Activated CD4-positive, alpha-beta memory T cell treated with anti-CD3 and anti-CD28 coated beads for 36 hours (primary cell): ENCODE measurements at regions not wholly inside any gene's neighbourhood (a gene's known extent, or its start where the extent isn't known, plus 50 kb on each side); places are given as distances from the start of the nearest gene placed in this dataset.

ENCODE experiments used
- CTCF ChIA-PET: fragments of 350-600 bp; sonication (Branson Sonifier 250); formaldehyde crosslinking; loops from one replicate; lab custom pipeline; 2021; ENCODE audit warnings: antibody characterized with exemption, inconsistent platforms; lab: Charles Lee
- POLR2A ChIA-PET: fragments of 350-600 bp; sonication (Branson Sonifier 250); formaldehyde crosslinking; loops from one replicate; lab custom pipeline; 2021; ENCODE audit warnings: antibody characterized with exemption; lab: Charles Lee
- DNase-seq: peaks from one replicate; pipeline ENCODE4 v3.0.0-alpha.2; 2020
- H3K27ac Mint-ChIP-seq: one replicate; pipeline ENCODE4 v1.8.0; 2021; ENCODE audit warnings: mixed read lengths
- H3K27me3 Mint-ChIP-seq: one replicate; pipeline ENCODE4 v1.8.0; 2021; ENCODE audit warnings: mixed read lengths
- H3K36me3 Mint-ChIP-seq: one replicate; pipeline ENCODE4 v1.8.0; 2021; ENCODE audit warnings: mixed read lengths
- H3K4me1 Mint-ChIP-seq: one replicate; pipeline ENCODE4 v1.8.0; 2021; ENCODE audit warnings: low read depth, mixed read lengths
- H3K4me3 Mint-ChIP-seq: one replicate; pipeline ENCODE4 v1.8.0; 2021; ENCODE audit warnings: mild to moderate bottlenecking, mixed read lengths
- H3K9me3 Mint-ChIP-seq: one replicate; pipeline ENCODE4 v1.8.0; 2021; ENCODE audit warnings: mixed read lengths
- intact Hi-C: fragments of 100-400 bp; cut with micrococcal nuclease; formaldehyde crosslinking; loops from one replicate; pipeline ENCODE4 v1.15.1; 2023

- DNase-seq = no peak
- Mint-ChIP-seq H3K36me3 (no peaks in the 10 kb centered on the region), H3K9me3 (no peaks in the 10 kb centered on the region), H3K4me1 (no peaks in the 10 kb centered on the region), H3K27me3 (peaks cover 2% of the 10 kb centered on the region), H3K27ac (no peak overlapping the region), H3K4me3 (no peak overlapping the region)
- intact Hi-C loops = no loop called here
- ChIA-PET POLR2A (no interaction called here), CTCF (no interaction called here)
Observed at GRCh38 chr4:10296730-10297129, 160.5 kb downstream of the ZNF518B start.

- ChIA-PET CTCF (no interaction called here), POLR2A (no interaction called here)
- Mint-ChIP-seq H3K9me3 (no peaks in the 10 kb centered on the region), H3K27ac (no peak overlapping the region), H3K4me1 (no peaks in the 10 kb centered on the region), H3K4me3 (no peak overlapping the region), H3K36me3 (no peaks in the 10 kb centered on the region), H3K27me3 (peaks cover 2% of the 10 kb centered on the region)
- intact Hi-C loops = no loop called here
- no peak for DNase-seq
Observed at GRCh38 chr4:10295301-10295700, 161.9 kb downstream of the ZNF518B start.

- Mint-ChIP-seq H3K9me3 (no peaks in the 10 kb centered on the region), H3K36me3 (no peaks in the 10 kb centered on the region), H3K4me3 (no peak overlapping the region), H3K27me3 (peaks cover 5% of the 10 kb centered on the region), H3K4me1 (no peaks in the 10 kb centered on the region), H3K27ac (no peak overlapping the region)
- no peak for DNase-seq
- intact Hi-C loops = no loop called here
- ChIA-PET POLR2A (no interaction called here), CTCF (no interaction called here)
Observed at GRCh38 chr4:10289538-10289906, 167.7 kb downstream of the ZNF518B start.

GRCh38 chr4:10288830-10289537, 168.2 kb downstream of the ZNF518B start:
- intact Hi-C loops = no loop called here
- ChIA-PET POLR2A (no interaction called here), CTCF (interaction anchor here (0.6 kb wide), 1 partner anchor 113 kb away, joined by 3 read pairs; no protein-coding TSS in a partner anchor)
- Mint-ChIP-seq H3K27ac (no peak overlapping the region), H3K9me3 (no peaks in the 10 kb centered on the region), H3K27me3 (peaks cover 5% of the 10 kb centered on the region), H3K36me3 (no peaks in the 10 kb centered on the region), H3K4me3 (no peak overlapping the region), H3K4me1 (no peaks in the 10 kb centered on the region)
- no peak for DNase-seq

GRCh38 chr4:10285028-10285427, 168.4 kb upstream of the WDR1 start:
- CTCF ChIA-PET = no interaction called here

GRCh38 chr4:10283761-10284160, 167.2 kb upstream of the WDR1 start:
- Mint-ChIP-seq H3K4me1 (no peaks in the 10 kb centered on the region), H3K4me3 (no peak overlapping the region), H3K36me3 (no peaks in the 10 kb centered on the region), H3K27me3 (peaks cover 2% of the 10 kb centered on the region), H3K27ac (no peak overlapping the region), H3K9me3 (no peaks in the 10 kb centered on the region)
- ChIA-PET POLR2A (no interaction called here), CTCF (no interaction called here)
- intact Hi-C loops = no loop called here
- no peak for DNase-seq

More at GRCh38 chr4:10285028-10285427, 168.4 kb upstream of the WDR1 start:
- Mint-ChIP-seq H3K4me1 (no peaks in the 10 kb centered on the region), H3K27ac (no peak overlapping the region), H3K27me3 (peaks cover 2% of the 10 kb centered on the region), H3K36me3 (no peaks in the 10 kb centered on the region), H3K4me3 (no peak overlapping the region), H3K9me3 (no peaks in the 10 kb centered on the region)
- POLR2A ChIA-PET = no interaction called here
- intact Hi-C loops = no loop called here
- no peak for DNase-seq

GRCh38 chr4:10281996-10282395, 165.4 kb upstream of the WDR1 start:
- H3K27ac Mint-ChIP-seq = no peak overlapping the region
- intact Hi-C loops = no loop called here
- POLR2A ChIA-PET = no interaction called here
- DNase-seq = no peak
- H3K4me1 Mint-ChIP-seq = no peaks in the 10 kb centered on the region
- no peaks in the 10 kb centered on the region for H3K27me3 Mint-ChIP-seq
- no peaks in the 10 kb centered on the region for H3K36me3 Mint-ChIP-seq
- no peaks in the 10 kb centered on the region for H3K9me3 Mint-ChIP-seq
- CTCF ChIA-PET = no interaction called here
- no peak overlapping the region for H3K4me3 Mint-ChIP-seq

GRCh38 chr4:10279261-10279660, 162.7 kb upstream of the WDR1 start:
- H3K9me3 Mint-ChIP-seq = no peaks in the 10 kb centered on the region
- H3K36me3 Mint-ChIP-seq = no peaks in the 10 kb centered on the region
- no peaks in the 10 kb centered on the region for H3K4me1 Mint-ChIP-seq
- H3K27me3 Mint-ChIP-seq = no peaks in the 10 kb centered on the region
- no peak overlapping the region for H3K27ac Mint-ChIP-seq
- intact Hi-C loops = no loop called here
- no peak for DNase-seq
- H3K4me3 Mint-ChIP-seq = no peak overlapping the region
- CTCF ChIA-PET = interaction anchor here (0.6 kb wide), 1 partner anchor 239 kb away, joined by 3 read pairs; no protein-coding TSS in a partner anchor
- POLR2A ChIA-PET = no interaction called here

- ChIA-PET CTCF (no interaction called here), POLR2A (no interaction called here)
- H3K27me3 Mint-ChIP-seq = no peaks in the 10 kb centered on the region
- H3K36me3 Mint-ChIP-seq = no peaks in the 10 kb centered on the region
- H3K9me3 Mint-ChIP-seq = no peaks in the 10 kb centered on the region
- H3K4me1 Mint-ChIP-seq = peaks cover 2% of the 10 kb centered on the region
- H3K27ac Mint-ChIP-seq = no peak overlapping the region
- intact Hi-C loops = no loop called here
- no peak for DNase-seq
- no peak overlapping the region for H3K4me3 Mint-ChIP-seq
Observed at GRCh38 chr4:10278071-10278470, 161.5 kb upstream of the WDR1 start.

- H3K27ac Mint-ChIP-seq = no peak overlapping the region
- CTCF ChIA-PET = no interaction called here
- intact Hi-C loops = no loop called here
Observed at GRCh38 chr4:10276152-10276551, 159.6 kb upstream of the WDR1 start.

GRCh38 chr4:10275696-10276095, 159.1 kb upstream of the WDR1 start:
- Mint-ChIP-seq H3K4me3 (no peak overlapping the region), H3K27me3 (no peaks in the 10 kb centered on the region), H3K9me3 (no peaks in the 10 kb centered on the region), H3K36me3 (no peaks in the 10 kb centered on the region), H3K27ac (no peak overlapping the region), H3K4me1 (peaks cover 4% of the 10 kb centered on the region)
- ChIA-PET CTCF (no interaction called here), POLR2A (no interaction called here)
- intact Hi-C loops = no loop called here
- no peak for DNase-seq

More at GRCh38 chr4:10276152-10276551, 159.6 kb upstream of the WDR1 start:
- Mint-ChIP-seq H3K4me3 (no peak overlapping the region), H3K36me3 (no peaks in the 10 kb centered on the region), H3K27me3 (no peaks in the 10 kb centered on the region), H3K9me3 (no peaks in the 10 kb centered on the region), H3K4me1 (peaks cover 4% of the 10 kb centered on the region)
- POLR2A ChIA-PET = no interaction called here
- DNase-seq = no peak

GRCh38 chr4:10273030-10273429, 156.4 kb upstream of the WDR1 start:
- ChIA-PET POLR2A (no interaction called here), CTCF (no interaction called here)
- Mint-ChIP-seq H3K4me3 (no peak overlapping the region), H3K27ac (no peak overlapping the region), H3K9me3 (no peaks in the 10 kb centered on the region), H3K36me3 (no peaks in the 10 kb centered on the region), H3K4me1 (peaks cover 4% of the 10 kb centered on the region), H3K27me3 (no peaks in the 10 kb centered on the region)
- no peak for DNase-seq
- intact Hi-C loops = no loop called here

- peaks cover 4% of the 10 kb centered on the region for H3K4me1 Mint-ChIP-seq
- no peak overlapping the region for H3K4me3 Mint-ChIP-seq
- no peaks in the 10 kb centered on the region for H3K9me3 Mint-ChIP-seq
- no peaks in the 10 kb centered on the region for H3K27me3 Mint-ChIP-seq
- no peak for DNase-seq
- CTCF ChIA-PET = no interaction called here
- POLR2A ChIA-PET = no interaction called here
- intact Hi-C loops = no loop called here
- H3K36me3 Mint-ChIP-seq = no peaks in the 10 kb centered on the region
- no peak overlapping the region for H3K27ac Mint-ChIP-seq
Observed at GRCh38 chr4:10272511-10272910, 155.9 kb upstream of the WDR1 start.
